ENCODE measurements at regions not wholly inside any gene's neighbourhood (a gene's known extent, or its start where the extent isn't known, plus 50 kb on each side); places are given as distances from the start of the nearest gene placed in this dataset.

DNA sequence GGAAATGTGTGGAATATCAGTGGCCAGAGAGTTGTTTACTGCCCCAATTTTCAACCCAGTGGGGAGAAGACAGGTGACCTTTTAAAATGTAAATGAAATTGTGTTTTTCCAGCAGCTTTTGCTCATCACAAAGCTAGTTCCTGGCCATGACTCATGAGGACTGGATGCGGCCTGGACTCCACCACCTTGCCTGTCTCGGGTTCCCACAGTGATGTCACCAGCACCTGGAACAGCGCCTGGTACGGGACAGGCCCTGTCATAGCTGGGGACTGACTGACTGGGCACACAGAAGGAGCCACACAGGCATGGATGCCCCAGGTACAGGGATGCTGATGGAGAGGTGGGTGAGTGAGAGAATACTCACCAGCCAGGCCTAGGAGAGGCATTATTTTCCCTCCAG is 277.1 kb downstream of the AJAP1 start:
- TF ChIP-seq, protein P1, sequence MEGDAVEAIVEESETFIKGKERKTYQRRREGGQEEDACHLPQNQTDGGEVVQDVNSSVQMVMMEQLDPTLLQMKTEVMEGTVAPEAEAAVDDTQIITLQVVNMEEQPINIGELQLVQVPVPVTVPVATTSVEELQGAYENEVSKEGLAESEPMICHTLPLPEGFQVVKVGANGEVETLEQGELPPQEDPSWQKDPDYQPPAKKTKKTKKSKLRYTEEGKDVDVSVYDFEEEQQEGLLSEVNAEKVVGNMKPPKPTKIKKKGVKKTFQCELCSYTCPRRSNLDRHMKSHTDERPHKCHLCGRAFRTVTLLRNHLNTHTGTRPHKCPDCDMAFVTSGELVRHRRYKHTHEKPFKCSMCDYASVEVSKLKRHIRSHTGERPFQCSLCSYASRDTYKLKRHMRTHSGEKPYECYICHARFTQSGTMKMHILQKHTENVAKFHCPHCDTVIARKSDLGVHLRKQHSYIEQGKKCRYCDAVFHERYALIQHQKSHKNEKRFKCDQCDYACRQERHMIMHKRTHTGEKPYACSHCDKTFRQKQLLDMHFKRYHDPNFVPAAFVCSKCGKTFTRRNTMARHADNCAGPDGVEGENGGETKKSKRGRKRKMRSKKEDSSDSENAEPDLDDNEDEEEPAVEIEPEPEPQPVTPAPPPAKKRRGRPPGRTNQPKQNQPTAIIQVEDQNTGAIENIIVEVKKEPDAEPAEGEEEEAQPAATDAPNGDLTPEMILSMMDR (IDR thresholded peaks at IDR 0.05): no peak
- TF ChIP-seq EZH2 (IDR thresholded peaks at IDR 0.05; ENCODE audit: borderline replicate concordance, insufficient read depth, low read depth, low read length, poor library complexity, severe bottlenecking): no peak
